ENCODE measurements at regions not wholly inside any gene's neighbourhood (a gene's known extent, or its start where the extent isn't known, plus 50 kb on each side); places are given as distances from the start of the nearest gene placed in this dataset.

DNA sequence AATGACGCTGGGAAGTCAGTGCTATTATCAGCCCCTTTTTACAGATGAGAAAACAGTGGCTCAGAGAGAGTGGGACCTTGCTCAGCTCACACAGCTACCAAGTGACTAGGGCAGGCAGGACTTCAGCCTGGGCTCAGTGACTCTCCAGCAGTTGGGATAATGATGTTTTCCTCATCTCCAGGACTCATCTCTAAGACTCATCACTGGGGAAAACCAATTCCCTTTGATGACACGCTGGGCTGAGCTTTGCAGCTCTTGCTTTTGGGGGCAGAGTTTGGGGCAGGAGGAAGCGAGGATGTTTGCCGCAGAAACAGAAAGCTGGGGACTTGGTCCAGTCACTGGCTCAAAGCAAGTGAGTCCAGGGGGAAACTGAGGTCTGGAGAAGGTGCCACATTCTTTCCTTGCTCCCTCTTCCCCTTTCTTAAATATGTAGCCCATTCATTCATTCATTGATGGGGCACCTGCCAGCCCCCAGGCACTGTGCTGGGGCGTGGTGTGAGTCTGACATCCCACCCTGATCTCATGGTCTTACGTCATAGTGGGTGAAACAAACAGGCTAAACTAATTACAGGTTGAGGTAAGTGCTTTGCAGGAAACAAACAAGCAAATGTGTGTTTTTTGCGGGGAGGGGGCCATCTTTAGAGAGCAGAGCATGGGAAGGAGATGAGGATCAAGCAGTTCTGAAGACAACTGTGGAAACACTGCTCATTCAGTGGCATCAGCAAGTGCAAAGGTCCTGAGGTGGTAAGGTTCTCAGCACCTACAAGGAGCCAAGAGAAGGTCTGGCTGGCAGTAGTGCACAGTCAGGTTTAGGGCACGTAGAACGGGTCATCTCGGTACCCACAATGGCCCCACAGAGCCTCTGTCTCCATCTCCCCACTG lies 74.4 kb upstream of the PMEPA1 start (continued):
- TF ChIP-seq, protein P1, sequence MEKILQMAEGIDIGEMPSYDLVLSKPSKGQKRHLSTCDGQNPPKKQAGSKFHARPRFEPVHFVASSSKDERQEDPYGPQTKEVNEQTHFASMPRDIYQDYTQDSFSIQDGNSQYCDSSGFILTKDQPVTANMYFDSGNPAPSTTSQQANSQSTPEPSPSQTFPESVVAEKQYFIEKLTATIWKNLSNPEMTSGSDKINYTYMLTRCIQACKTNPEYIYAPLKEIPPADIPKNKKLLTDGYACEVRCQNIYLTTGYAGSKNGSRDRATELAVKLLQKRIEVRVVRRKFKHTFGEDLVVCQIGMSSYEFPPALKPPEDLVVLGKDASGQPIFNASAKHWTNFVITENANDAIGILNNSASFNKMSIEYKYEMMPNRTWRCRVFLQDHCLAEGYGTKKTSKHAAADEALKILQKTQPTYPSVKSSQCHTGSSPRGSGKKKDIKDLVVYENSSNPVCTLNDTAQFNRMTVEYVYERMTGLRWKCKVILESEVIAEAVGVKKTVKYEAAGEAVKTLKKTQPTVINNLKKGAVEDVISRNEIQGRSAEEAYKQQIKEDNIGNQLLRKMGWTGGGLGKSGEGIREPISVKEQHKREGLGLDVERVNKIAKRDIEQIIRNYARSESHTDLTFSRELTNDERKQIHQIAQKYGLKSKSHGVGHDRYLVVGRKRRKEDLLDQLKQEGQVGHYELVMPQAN (conservative IDR thresholded peaks at IDR 0.05) = no peak
- TF ChIP-seq, protein P2, sequence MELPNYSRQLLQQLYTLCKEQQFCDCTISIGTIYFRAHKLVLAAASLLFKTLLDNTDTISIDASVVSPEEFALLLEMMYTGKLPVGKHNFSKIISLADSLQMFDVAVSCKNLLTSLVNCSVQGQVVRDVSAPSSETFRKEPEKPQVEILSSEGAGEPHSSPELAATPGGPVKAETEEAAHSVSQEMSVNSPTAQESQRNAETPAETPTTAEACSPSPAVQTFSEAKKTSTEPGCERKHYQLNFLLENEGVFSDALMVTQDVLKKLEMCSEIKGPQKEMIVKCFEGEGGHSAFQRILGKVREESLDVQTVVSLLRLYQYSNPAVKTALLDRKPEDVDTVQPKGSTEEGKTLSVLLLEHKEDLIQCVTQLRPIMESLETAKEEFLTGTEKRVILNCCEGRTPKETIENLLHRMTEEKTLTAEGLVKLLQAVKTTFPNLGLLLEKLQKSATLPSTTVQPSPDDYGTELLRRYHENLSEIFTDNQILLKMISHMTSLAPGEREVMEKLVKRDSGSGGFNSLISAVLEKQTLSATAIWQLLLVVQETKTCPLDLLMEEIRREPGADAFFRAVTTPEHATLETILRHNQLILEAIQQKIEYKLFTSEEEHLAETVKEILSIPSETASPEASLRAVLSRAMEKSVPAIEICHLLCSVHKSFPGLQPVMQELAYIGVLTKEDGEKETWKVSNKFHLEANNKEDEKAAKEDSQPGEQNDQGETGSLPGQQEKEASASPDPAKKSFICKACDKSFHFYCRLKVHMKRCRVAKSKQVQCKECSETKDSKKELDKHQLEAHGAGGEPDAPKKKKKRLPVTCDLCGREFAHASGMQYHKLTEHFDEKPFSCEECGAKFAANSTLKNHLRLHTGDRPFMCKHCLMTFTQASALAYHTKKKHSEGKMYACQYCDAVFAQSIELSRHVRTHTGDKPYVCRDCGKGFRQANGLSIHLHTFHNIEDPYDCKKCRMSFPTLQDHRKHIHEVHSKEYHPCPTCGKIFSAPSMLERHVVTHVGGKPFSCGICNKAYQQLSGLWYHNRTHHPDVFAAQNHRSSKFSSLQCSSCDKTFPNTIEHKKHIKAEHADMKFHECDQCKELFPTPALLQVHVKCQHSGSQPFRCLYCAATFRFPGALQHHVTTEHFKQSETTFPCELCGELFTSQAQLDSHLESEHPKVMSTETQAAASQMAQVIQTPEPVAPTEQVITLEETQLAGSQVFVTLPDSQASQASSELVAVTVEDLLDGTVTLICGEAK (IDR thresholded peaks at IDR 0.05; ENCODE audit: borderline replicate concordance) = no peak
- TF ChIP-seq NFXL1 (IDR thresholded peaks at IDR 0.05; ENCODE audit: borderline replicate concordance) (no peak), NRF1 (conservative IDR thresholded peaks at IDR 0.05; ENCODE audit: low read depth, low read length) (no peak), NR2C2 (IDR thresholded peaks at IDR 0.05; ENCODE audit: borderline replicate concordance, control insufficient read depth, insufficient read length, low read depth) (no peak), POLR2A (IDR thresholded peaks at IDR 0.05; ENCODE audit: low read depth, low read length) (no peak)
- TF ChIP-seq, protein P3, sequence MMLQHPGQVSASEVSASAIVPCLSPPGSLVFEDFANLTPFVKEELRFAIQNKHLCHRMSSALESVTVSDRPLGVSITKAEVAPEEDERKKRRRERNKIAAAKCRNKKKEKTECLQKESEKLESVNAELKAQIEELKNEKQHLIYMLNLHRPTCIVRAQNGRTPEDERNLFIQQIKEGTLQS (IDR thresholded peaks at IDR 0.05; ENCODE audit: borderline replicate concordance, extremely low read depth, low read depth, low read length) = no peak
- TF ChIP-seq, protein P4, sequence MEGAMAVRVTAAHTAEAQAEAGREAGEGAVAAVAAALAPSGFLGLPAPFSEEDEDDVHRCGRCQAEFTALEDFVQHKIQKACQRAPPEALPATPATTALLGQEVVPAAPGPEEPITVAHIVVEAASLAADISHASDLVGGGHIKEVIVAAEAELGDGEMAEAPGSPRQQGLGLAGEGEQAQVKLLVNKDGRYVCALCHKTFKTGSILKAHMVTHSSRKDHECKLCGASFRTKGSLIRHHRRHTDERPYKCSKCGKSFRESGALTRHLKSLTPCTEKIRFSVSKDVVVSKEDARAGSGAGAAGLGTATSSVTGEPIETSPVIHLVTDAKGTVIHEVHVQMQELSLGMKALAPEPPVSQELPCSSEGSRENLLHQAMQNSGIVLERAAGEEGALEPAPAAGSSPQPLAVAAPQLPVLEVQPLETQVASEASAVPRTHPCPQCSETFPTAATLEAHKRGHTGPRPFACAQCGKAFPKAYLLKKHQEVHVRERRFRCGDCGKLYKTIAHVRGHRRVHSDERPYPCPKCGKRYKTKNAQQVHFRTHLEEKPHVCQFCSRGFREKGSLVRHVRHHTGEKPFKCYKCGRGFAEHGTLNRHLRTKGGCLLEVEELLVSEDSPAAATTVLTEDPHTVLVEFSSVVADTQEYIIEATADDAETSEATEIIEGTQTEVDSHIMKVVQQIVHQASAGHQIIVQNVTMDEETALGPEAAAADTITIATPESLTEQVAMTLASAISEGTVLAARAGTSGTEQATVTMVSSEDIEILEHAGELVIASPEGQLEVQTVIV (IDR thresholded peaks at IDR 0.05; ENCODE audit: borderline replicate concordance, partially characterized antibody) = no peak

Data from GM12878 (cell line).